Ishikawa (cell line): ENCODE measurements at regions not wholly inside any gene's neighbourhood (a gene's known extent, or its start where the extent isn't known, plus 50 kb on each side); places are given as distances from the start of the nearest gene placed in this dataset.

ENCODE experiments used
- CEBPB ChIP-seq: IDR thresholded peaks from 2 replicates; pipeline ENCODE4 v1.6.1; 2012
- CREB1 ChIP-seq: IDR thresholded peaks from 2 replicates; pipeline ENCODE4 v1.6.1; 2012; ENCODE audit warnings: low read depth
- EGR1 ChIP-seq: IDR thresholded peaks from 2 replicates; pipeline ENCODE4 v1.6.1; 2012
- EP300 ChIP-seq: IDR thresholded peaks from 2 replicates; pipeline ENCODE4 v1.6.1; 2012; ENCODE audit warnings: borderline replicate concordance
- FOXM1 ChIP-seq: IDR thresholded peaks from 2 replicates; pipeline ENCODE4 v1.6.1; 2012; ENCODE audit warnings: low read depth, borderline replicate concordance
- NFIC ChIP-seq: IDR thresholded peaks from 2 replicates; pipeline ENCODE4 v1.6.1; 2012
- RAD21 ChIP-seq: IDR thresholded peaks from 2 replicates; pipeline ENCODE4 v1.6.1; 2012; ENCODE audit warnings: low read depth
- TAF1 ChIP-seq: IDR thresholded peaks from 2 replicates; pipeline ENCODE4 v1.6.1; 2012; ENCODE audit warnings: low read depth, mild to moderate bottlenecking
- TCF12 ChIP-seq: IDR thresholded peaks from 2 replicates; pipeline ENCODE4 v1.6.1; 2012; ENCODE audit warnings: low read depth
- TEAD4 ChIP-seq: IDR thresholded peaks from 2 replicates; pipeline ENCODE4 v1.6.1; 2012
- YY1 ChIP-seq: IDR thresholded peaks from 2 replicates; pipeline ENCODE4 v1.6.1; 2012; ENCODE audit warnings: low read depth
- ZBTB7A ChIP-seq: IDR thresholded peaks from 2 replicates; pipeline ENCODE4 v1.6.1; 2012; ENCODE audit warnings: low read depth
- TF ChIP-seq, protein P1 (sequence below): IDR thresholded peaks from 2 replicates; pipeline ENCODE4 v1.6.1; 2012; ENCODE audit warnings: low read depth, mild to moderate bottlenecking
- TF ChIP-seq, protein P2 (sequence below): IDR thresholded peaks from 2 replicates; pipeline ENCODE4 v1.6.1; 2012
- TF ChIP-seq, protein P3 (sequence below): IDR thresholded peaks from 2 replicates; pipeline ENCODE4 v1.6.1; 2012

DNA sequence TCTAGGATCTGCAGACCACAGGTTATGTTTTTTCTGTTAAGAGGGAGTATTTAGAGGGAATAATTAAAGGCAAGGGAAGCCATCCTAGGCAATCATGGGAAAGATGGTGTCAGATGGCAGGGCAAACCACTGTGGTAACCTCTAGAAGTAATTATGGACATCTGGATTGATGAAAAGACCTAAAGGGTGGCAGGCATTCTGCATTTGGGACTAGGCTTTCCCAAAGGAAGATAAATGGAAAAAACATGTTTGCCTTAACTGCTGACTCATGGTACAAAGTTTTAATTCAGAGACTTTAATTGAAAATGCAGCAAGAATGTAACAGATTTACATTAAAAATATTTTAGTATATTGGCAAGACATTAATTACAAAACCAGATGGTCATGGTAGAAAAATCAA, 88.1 kb downstream of the TMEM30B start:
- TF ChIP-seq, protein P1, sequence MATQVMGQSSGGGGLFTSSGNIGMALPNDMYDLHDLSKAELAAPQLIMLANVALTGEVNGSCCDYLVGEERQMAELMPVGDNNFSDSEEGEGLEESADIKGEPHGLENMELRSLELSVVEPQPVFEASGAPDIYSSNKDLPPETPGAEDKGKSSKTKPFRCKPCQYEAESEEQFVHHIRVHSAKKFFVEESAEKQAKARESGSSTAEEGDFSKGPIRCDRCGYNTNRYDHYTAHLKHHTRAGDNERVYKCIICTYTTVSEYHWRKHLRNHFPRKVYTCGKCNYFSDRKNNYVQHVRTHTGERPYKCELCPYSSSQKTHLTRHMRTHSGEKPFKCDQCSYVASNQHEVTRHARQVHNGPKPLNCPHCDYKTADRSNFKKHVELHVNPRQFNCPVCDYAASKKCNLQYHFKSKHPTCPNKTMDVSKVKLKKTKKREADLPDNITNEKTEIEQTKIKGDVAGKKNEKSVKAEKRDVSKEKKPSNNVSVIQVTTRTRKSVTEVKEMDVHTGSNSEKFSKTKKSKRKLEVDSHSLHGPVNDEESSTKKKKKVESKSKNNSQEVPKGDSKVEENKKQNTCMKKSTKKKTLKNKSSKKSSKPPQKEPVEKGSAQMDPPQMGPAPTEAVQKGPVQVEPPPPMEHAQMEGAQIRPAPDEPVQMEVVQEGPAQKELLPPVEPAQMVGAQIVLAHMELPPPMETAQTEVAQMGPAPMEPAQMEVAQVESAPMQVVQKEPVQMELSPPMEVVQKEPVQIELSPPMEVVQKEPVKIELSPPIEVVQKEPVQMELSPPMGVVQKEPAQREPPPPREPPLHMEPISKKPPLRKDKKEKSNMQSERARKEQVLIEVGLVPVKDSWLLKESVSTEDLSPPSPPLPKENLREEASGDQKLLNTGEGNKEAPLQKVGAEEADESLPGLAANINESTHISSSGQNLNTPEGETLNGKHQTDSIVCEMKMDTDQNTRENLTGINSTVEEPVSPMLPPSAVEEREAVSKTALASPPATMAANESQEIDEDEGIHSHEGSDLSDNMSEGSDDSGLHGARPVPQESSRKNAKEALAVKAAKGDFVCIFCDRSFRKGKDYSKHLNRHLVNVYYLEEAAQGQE: no peak
- TF ChIP-seq FOXM1: no peak

DNA sequence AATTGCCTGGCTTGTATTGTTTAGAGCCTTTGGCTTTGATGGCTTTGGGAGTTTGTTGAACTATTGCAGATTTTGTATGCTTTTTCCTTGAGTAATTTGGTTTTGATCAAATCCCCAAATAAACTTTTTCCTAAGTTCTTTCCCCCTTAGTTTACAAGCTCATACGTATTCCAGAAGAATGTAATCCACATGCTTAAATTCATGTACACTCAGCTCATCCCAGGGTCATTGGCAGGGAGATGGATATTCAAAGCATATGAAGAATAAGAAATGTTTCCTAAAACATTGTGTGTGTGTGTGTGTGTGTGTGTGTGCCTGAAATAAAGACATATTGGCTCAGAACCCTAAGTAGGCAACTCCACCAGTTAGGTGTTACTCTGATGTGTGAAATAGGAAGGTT, 89.4 kb downstream of the TMEM30B start:
- TF ChIP-seq NFIC (no peak), RAD21 (no peak), CREB1 (no peak), TEAD4 (no peak), EGR1 (no peak), ZBTB7A (no peak), YY1 (no peak), TCF12 (no peak)
- TF ChIP-seq, protein P1: no peak
- TF ChIP-seq, protein P2, sequence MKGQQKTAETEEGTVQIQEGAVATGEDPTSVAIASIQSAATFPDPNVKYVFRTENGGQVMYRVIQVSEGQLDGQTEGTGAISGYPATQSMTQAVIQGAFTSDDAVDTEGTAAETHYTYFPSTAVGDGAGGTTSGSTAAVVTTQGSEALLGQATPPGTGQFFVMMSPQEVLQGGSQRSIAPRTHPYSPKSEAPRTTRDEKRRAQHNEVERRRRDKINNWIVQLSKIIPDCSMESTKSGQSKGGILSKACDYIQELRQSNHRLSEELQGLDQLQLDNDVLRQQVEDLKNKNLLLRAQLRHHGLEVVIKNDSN: no peak
- TF ChIP-seq, protein P3, sequence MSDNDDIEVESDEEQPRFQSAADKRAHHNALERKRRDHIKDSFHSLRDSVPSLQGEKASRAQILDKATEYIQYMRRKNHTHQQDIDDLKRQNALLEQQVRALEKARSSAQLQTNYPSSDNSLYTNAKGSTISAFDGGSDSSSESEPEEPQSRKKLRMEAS: no peak

DNA sequence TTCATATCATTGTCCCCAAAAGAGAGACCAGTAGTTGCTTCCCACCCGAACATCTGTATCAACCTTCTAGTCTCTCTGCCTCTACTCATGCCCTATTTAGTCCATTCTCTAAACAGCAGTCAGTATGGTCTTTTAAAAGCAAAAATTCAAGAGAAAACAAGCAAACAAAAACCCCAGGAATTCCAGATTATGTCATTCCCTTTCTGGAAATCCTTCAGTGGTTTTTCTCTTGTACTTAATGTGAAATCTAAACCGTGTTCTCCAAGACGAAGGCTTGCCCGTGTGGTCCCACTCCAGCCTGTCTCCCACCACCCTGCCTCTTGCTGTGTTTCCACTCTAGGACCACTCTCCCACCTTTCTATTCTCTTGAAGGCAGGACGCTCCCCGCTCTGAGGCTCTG, 90.8 kb downstream of the TMEM30B start:
- TF ChIP-seq EGR1: no peak
- TF ChIP-seq EP300: no peak
- TF ChIP-seq, protein P3: no peak

DNA sequence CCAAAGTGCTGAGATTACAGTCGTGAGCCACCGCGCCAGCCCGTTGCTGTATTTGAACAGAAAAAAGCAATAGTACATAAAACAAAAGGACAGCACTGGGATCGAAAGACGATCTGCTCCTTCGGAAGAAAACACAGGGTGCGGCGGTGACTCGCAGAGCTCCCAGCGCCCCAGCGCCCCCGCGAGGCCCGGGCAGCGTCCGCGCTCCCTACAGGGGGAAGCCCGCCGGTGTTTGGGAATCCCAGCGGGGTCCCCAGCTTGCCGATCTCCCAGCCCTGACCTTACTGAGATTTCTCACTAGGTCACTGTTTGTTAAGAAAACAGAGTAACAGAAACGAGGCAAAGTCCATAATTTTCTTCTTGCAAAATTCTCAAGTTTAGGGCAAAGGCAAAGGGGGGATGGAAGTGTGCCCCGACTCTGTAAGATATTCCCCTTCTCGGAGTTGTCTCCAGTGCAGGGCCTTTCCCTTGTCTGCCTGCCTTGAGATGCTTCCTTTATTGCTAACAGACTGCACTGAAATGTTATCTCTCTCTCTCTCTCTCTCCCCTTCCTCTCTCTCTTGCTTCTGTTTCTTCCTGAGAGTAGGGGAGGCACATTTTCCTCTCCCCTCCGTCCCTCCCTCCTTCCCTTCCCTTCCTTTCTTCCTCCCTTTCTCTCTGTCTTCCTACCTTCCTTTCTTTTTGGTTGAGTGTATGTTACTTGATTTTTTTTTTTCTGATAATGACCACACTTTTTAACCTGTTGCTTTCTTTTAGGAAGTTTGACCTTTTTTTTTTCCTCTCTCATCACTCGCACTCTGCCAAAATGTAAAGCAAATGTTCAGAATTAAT, 91.9 kb downstream of the TMEM30B start:
- TF ChIP-seq CEBPB (no peak), ZBTB7A (no peak), TCF12 (no peak), YY1 (no peak)

DNA sequence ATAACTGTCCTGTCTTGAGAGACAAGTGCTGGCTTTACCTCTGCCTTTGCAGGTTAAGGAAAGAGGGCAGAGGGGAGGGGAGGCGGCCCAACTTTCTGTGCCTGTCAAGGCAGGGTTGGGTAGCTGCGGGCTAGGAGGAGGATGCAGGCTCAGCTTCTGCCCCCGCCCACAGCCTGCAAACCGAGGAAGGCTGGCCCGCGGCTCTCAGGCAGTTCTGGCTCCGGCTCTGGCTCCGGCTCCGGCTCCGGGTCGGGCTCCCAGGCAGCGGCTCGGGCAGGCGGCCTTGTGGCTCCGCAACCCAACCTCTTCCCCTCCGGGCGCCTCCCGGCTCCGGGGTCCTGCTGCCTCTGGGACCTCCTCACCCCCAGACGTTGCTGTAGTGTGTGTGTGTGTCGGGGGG, 92.9 kb downstream of the TMEM30B start:
- TF ChIP-seq TEAD4: no peak
- TF ChIP-seq, protein P1: no peak
- no peak for TF ChIP-seq CEBPB
- no peak for TF ChIP-seq TAF1
- no peak for TF ChIP-seq CREB1
- no peak for TF ChIP-seq TCF12
- TF ChIP-seq, protein P3: no peak
- TF ChIP-seq, protein P2: no peak
- no peak for TF ChIP-seq YY1
- no peak for TF ChIP-seq RAD21
- no peak for TF ChIP-seq ZBTB7A
- no peak for TF ChIP-seq EP300
- no peak for TF ChIP-seq FOXM1
- TF ChIP-seq EGR1: no peak
- no peak for TF ChIP-seq NFIC
